BE2C (cell line): ENCODE measurements at regions not wholly inside any gene's neighbourhood (a gene's known extent, or its start where the extent isn't known, plus 50 kb on each side); places are given as distances from the start of the nearest gene placed in this dataset.

Experiments used
- DNase-seq: peaks from one replicate; pipeline ENCODE4 v3.0.0-alpha.2; 2020
- H3K27me3 ChIP-seq: fragments of 250-450 bp; sonication (Bioruptor Pico); 2 replicates; pipeline ENCODE4 v1.5.1; 2020; ENCODE audit warnings: mild to moderate bottlenecking
- H3K36me3 ChIP-seq: fragments of 250-450 bp; sonication (Bioruptor Pico); 2 replicates; pipeline ENCODE4 v1.5.1; 2020; ENCODE audit warnings: mild to moderate bottlenecking
- H3K4me1 ChIP-seq: fragments of 250-450 bp; sonication (Bioruptor Pico); 2 replicates; pipeline ENCODE4 v1.5.1; 2020
- H3K4me3 ChIP-seq: 2 replicates; pipeline ENCODE4 v1.5.1; 2011; ENCODE audit warnings: low read depth, low read length
- H3K9me3 ChIP-seq: fragments of 250-450 bp; sonication (Bioruptor Pico); 2 replicates; pipeline ENCODE4 v1.5.1; 2020
- TF ChIP-seq, protein P1 (sequence below): IDR thresholded peaks from 2 replicates; pipeline ENCODE4 v1.5.1; 2012; ENCODE audit warnings: mild to moderate bottlenecking, low read depth, low read length

- H3K4me3 ChIP-seq, result no peak overlapping the region
- DNase-seq, result no peak
- TF ChIP-seq, protein P1, sequence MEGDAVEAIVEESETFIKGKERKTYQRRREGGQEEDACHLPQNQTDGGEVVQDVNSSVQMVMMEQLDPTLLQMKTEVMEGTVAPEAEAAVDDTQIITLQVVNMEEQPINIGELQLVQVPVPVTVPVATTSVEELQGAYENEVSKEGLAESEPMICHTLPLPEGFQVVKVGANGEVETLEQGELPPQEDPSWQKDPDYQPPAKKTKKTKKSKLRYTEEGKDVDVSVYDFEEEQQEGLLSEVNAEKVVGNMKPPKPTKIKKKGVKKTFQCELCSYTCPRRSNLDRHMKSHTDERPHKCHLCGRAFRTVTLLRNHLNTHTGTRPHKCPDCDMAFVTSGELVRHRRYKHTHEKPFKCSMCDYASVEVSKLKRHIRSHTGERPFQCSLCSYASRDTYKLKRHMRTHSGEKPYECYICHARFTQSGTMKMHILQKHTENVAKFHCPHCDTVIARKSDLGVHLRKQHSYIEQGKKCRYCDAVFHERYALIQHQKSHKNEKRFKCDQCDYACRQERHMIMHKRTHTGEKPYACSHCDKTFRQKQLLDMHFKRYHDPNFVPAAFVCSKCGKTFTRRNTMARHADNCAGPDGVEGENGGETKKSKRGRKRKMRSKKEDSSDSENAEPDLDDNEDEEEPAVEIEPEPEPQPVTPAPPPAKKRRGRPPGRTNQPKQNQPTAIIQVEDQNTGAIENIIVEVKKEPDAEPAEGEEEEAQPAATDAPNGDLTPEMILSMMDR, result no peak
Observed at GRCh38 chr3:31364188-31364587, 168.5 kb upstream of the STT3B start.

GRCh38 chr3:31364711-31365110 is 168.0 kb upstream of the STT3B start:
- DNase-seq, result no peak
- TF ChIP-seq, protein P1, result no peak
- no peaks in the 10 kb centered on the region for H3K4me1 ChIP-seq

More at GRCh38 chr3:31364188-31364587, 168.5 kb upstream of the STT3B start:
- no peaks in the 10 kb centered on the region for H3K4me1 ChIP-seq
- H3K36me3 ChIP-seq, result no peaks in the 10 kb centered on the region
- no peaks in the 10 kb centered on the region for H3K27me3 ChIP-seq
- no peaks in the 10 kb centered on the region for H3K9me3 ChIP-seq

GRCh38 chr3:31367518-31367917 is 165.2 kb upstream of the STT3B start:
- no peak for DNase-seq
- H3K4me1 ChIP-seq, result no peaks in the 10 kb centered on the region
- TF ChIP-seq, protein P1, result no peak
- no peak overlapping the region for H3K4me3 ChIP-seq
- no peaks in the 10 kb centered on the region for H3K36me3 ChIP-seq
- no peaks in the 10 kb centered on the region for H3K27me3 ChIP-seq
- no peaks in the 10 kb centered on the region for H3K9me3 ChIP-seq

More at GRCh38 chr3:31364711-31365110, 168.0 kb upstream of the STT3B start:
- H3K4me3 ChIP-seq, result no peak overlapping the region
- H3K9me3 ChIP-seq, result no peaks in the 10 kb centered on the region
- no peaks in the 10 kb centered on the region for H3K36me3 ChIP-seq
- no peaks in the 10 kb centered on the region for H3K27me3 ChIP-seq

- H3K27me3 ChIP-seq, result no peaks in the 10 kb centered on the region
- no peaks in the 10 kb centered on the region for H3K9me3 ChIP-seq
- H3K4me1 ChIP-seq, result no peaks in the 10 kb centered on the region
- no peak overlapping the region for H3K4me3 ChIP-seq
- H3K36me3 ChIP-seq, result no peaks in the 10 kb centered on the region
- TF ChIP-seq, protein P1, result no peak
- DNase-seq, result no peak
Observed at GRCh38 chr3:31369637-31370379, 162.9 kb upstream of the STT3B start.

- TF ChIP-seq, protein P1, result no peak
- no peak overlapping the region for H3K4me3 ChIP-seq
- no peak for DNase-seq
Observed at GRCh38 chr3:31370380-31370666, 162.4 kb upstream of the STT3B start.

DNA sequence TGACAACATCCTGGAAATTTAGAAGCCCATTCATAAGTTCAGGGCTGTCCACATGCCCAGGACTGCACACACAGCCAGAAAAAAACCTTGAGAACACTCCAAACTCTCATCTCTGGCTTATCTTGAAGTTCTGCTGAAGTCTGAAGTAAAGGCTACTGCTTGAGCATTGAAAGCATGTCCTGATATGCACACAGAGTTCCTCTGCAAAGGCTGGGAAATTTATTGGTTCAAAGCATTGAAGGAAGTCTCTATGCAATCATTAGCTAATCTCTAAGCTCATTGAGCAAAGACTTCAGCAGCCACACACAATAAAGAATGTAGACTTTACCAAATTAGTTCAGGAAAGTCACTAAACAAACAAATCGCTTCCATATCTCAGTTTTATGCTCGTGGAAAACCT is 162.0 kb upstream of the STT3B start:
- Histone ChIP-seq H3K4me1 (no peaks in the 10 kb centered on the region), H3K4me3 (no peak overlapping the region), H3K9me3 (no peaks in the 10 kb centered on the region), H3K27me3 (no peaks in the 10 kb centered on the region), H3K36me3 (no peaks in the 10 kb centered on the region)
- no peak for DNase-seq
- TF ChIP-seq, protein P1, result no peak

More at GRCh38 chr3:31370380-31370666, 162.4 kb upstream of the STT3B start:
- no peaks in the 10 kb centered on the region for H3K27me3 ChIP-seq
- H3K4me1 ChIP-seq, result no peaks in the 10 kb centered on the region
- H3K36me3 ChIP-seq, result no peaks in the 10 kb centered on the region
- no peaks in the 10 kb centered on the region for H3K9me3 ChIP-seq
